Esophagus (tissue), 2 donors: ENCODE measurements at regions not wholly inside any gene's neighbourhood (a gene's known extent, or its start where the extent isn't known, plus 50 kb on each side); places are given as distances from the start of the nearest gene placed in this dataset.
"Not testable (repeated sequence)": the region's sequence is repeated elsewhere in the genome, so short reads cannot be mapped to it uniquely, and the experiment has no call there.

Source experiments
- H3K27ac ChIP-seq, 2 donors: one replicate each; pipeline ENCODE4 v1.5.1; 2013; ENCODE audit warnings: low read depth in 2 of 2, mild to moderate bottlenecking in 2 of 2, inconsistent platforms in 1 of 2, low read length in 1 of 2, moderate library complexity in 1 of 2
- H3K27me3 ChIP-seq, 2 donors: one replicate each; pipeline ENCODE4 v1.6.1; 2013; ENCODE audit warnings: low read length in 2 of 2, control low read depth in 1 of 2, mild to moderate bottlenecking in 1 of 2; ENCODE audit not compliant: insufficient read depth in 2 of 2, control insufficient read depth in 1 of 2
- H3K36me3 ChIP-seq, 2 donors: one replicate each; pipeline ENCODE4 v1.6.1; 2013; ENCODE audit warnings: low read length in 1 of 2; ENCODE audit not compliant: control insufficient read depth in 2 of 2, insufficient read depth in 2 of 2
- H3K4me1 ChIP-seq, 2 donors: one replicate each; pipeline ENCODE4 v1.6.1; 2013; ENCODE audit warnings: low read length in 1 of 2; ENCODE audit not compliant: control insufficient read depth in 2 of 2, insufficient read depth in 2 of 2
- H3K4me3 ChIP-seq, 2 donors: one replicate each; pipeline ENCODE4 v1.5.1; 2013; ENCODE audit warnings: low read length in 2 of 2, mild to moderate bottlenecking in 2 of 2, low read depth in 1 of 2, moderate library complexity in 1 of 2
- H3K9me3 ChIP-seq, 2 donors: one replicate each; pipeline ENCODE4 v1.6.1; 2013; ENCODE audit warnings: mild to moderate bottlenecking in 2 of 2, low read depth in 1 of 2, low read length in 1 of 2, moderate library complexity in 1 of 2; ENCODE audit not compliant: control insufficient read depth in 2 of 2, insufficient read depth in 1 of 2
- WGBS, 2 donors: extraction: QIAGEN DNeasy Blood & Tissue Kit; methylation state at CpG; one replicate each; pipeline ENCODE4 v1.1.7; 2013; 5-methylcytosine and 5-hydroxymethylcytosine counted together
- donor health status: healthy with polysubstance abuse.
- donor health status: Bipolar disorder and iron deficiency.

GRCh38 chr5:104045987-104046386 is 483.4 kb upstream of the NUDT12 start:
- Histone ChIP-seq H3K4me1 (no peaks in the 10 kb centered on the region), H3K27me3 (no peaks in the 10 kb centered on the region), H3K36me3 (no peaks in the 10 kb centered on the region), H3K9me3 (peaks cover 3 to 5% of the 10 kb centered on the region in 2 donors), H3K4me3 (no peak overlapping the region), H3K27ac (no peak overlapping the region)

GRCh38 chr5:104039871-104040270 is 477.3 kb upstream of the NUDT12 start:
- not testable (repeated sequence) for H3K4me1 ChIP-seq, H3K36me3 ChIP-seq, H3K27ac ChIP-seq, H3K27me3 ChIP-seq, H3K4me3 ChIP-seq, H3K9me3 ChIP-seq
- WGBS, 2 donors, result 66 to 67% methylated on average over 4 of the region's 4 CpGs

- 79 to 83% methylated on average over 4 of the region's 4 CpGs for WGBS, 2 donors
- H3K36me3 ChIP-seq, H3K27ac ChIP-seq, H3K4me1 ChIP-seq, H3K4me3 ChIP-seq, H3K27me3 ChIP-seq, H3K9me3 ChIP-seq: not testable (repeated sequence)
These were observed 474.5 kb upstream of the NUDT12 start for GRCh38 chr5:104037136-104037535.

GRCh38 chr5:104033186-104033585 is 470.6 kb upstream of the NUDT12 start:
- WGBS, 2 donors, result 64 to 69% methylated on average over 4 of the region's 4 CpGs
- H3K27me3 ChIP-seq, H3K9me3 ChIP-seq, H3K27ac ChIP-seq, H3K36me3 ChIP-seq, H3K4me3 ChIP-seq, H3K4me1 ChIP-seq: not testable (repeated sequence)

- 82% methylated on average over 5 of the region's 5 CpGs for WGBS, 2 donors
- H3K36me3 ChIP-seq, result no peaks in the 10 kb centered on the region
These were observed 461.9 kb upstream of the NUDT12 start for GRCh38 chr5:104024538-104024937.

GRCh38 chr5:104023739-104024138 is 461.1 kb upstream of the NUDT12 start:
- WGBS, 2 donors, result 76 to 78% methylated on average over 2 of the region's 2 CpGs

More at GRCh38 chr5:104024538-104024937, 461.9 kb upstream of the NUDT12 start:
- Histone ChIP-seq H3K27ac (no peak overlapping the region), H3K27me3 (no peaks in the 10 kb centered on the region), H3K9me3 (peaks cover 2 to 7% of the 10 kb centered on the region in 2 donors), H3K4me1 (no peaks in the 10 kb centered on the region), H3K4me3 (no peak overlapping the region)

GRCh38 chr5:104019956-104020355 is 457.4 kb upstream of the NUDT12 start:
- H3K4me3 ChIP-seq, result no peak overlapping the region
- H3K9me3 ChIP-seq, result peaks cover 2 to 6% of the 10 kb centered on the region in 2 donors
- no peak overlapping the region for H3K27ac ChIP-seq
- no peaks in the 10 kb centered on the region for H3K27me3 ChIP-seq
- 55 to 59% methylated on average over 2 of the region's 2 CpGs for WGBS, 2 donors
- H3K36me3 ChIP-seq, result no peaks in the 10 kb centered on the region
- H3K4me1 ChIP-seq, result no peaks in the 10 kb centered on the region

More at GRCh38 chr5:104023739-104024138, 461.1 kb upstream of the NUDT12 start:
- Histone ChIP-seq H3K9me3 (peaks cover 2 to 7% of the 10 kb centered on the region in 2 donors), H3K36me3 (no peaks in the 10 kb centered on the region), H3K4me1 (no peaks in the 10 kb centered on the region), H3K27me3 (no peaks in the 10 kb centered on the region), H3K4me3 (no peak overlapping the region), H3K27ac (no peak overlapping the region)

- H3K4me1 ChIP-seq, result no peaks in the 10 kb centered on the region
- no peaks in the 10 kb centered on the region for H3K9me3 ChIP-seq
- no peak overlapping the region for H3K27ac ChIP-seq
- H3K4me3 ChIP-seq, result no peak overlapping the region
- H3K27me3 ChIP-seq, result no peaks in the 10 kb centered on the region
- no peaks in the 10 kb centered on the region for H3K36me3 ChIP-seq
These were observed 455.7 kb upstream of the NUDT12 start for GRCh38 chr5:104018299-104018698.

- no peaks in the 10 kb centered on the region for H3K36me3 ChIP-seq
- H3K4me3 ChIP-seq, result no peak overlapping the region
- H3K27me3 ChIP-seq, result no peaks in the 10 kb centered on the region
- no peak overlapping the region for H3K27ac ChIP-seq
- no peaks in the 10 kb centered on the region for H3K9me3 ChIP-seq
- H3K4me1 ChIP-seq, result no peaks in the 10 kb centered on the region
- WGBS, 2 donors, result 79% methylated on average over 3 of the region's 3 CpGs
These were observed 454.1 kb upstream of the NUDT12 start for GRCh38 chr5:104016646-104017045.

- Histone ChIP-seq H3K9me3 (no peaks in the 10 kb centered on the region), H3K4me3 (no peak overlapping the region), H3K4me1 (no peaks in the 10 kb centered on the region), H3K36me3 (no peaks in the 10 kb centered on the region), H3K27me3 (no peaks in the 10 kb centered on the region), H3K27ac (no peak overlapping the region)
- 57 to 72% methylated on average over 2 of the region's 2 CpGs for WGBS, 2 donors
These were observed 453.2 kb upstream of the NUDT12 start for GRCh38 chr5:104015765-104016164.
